Colonic mucosa (tissue), 4 donors: ENCODE measurements at regions not wholly inside any gene's neighbourhood (a gene's known extent, or its start where the extent isn't known, plus 50 kb on each side); places are given as distances from the start of the nearest gene placed in this dataset.
A peak's percentile ranks its signal among the peaks of the same experiment; 100 is the strongest.

ENCODE experiments used
- DNase-seq: peaks from one replicate; pipeline ENCODE4 v3.0.0-alpha.2; 2020
- H3K27ac ChIP-seq: fragments of 200-600 bp; one replicate; pipeline ENCODE4 v1.8.0; 2021
- H3K27me3 ChIP-seq: fragments of 200-600 bp; one replicate; pipeline ENCODE4 v1.8.0; 2021
- H3K36me3 ChIP-seq: fragments of 200-600 bp; one replicate; pipeline ENCODE4 v1.8.0; 2021
- H3K4me1 ChIP-seq: fragments of 200-600 bp; one replicate; pipeline ENCODE4 v1.8.0; 2021; ENCODE audit warnings: mild to moderate bottlenecking
- H3K4me3 ChIP-seq: fragments of 200-600 bp; one replicate; pipeline ENCODE4 v1.8.0; 2021
- H3K9ac ChIP-seq, 2 donors: one replicate each; pipeline ENCODE4 v1.7.0; 2013; ENCODE audit warnings: control low read depth in 2 of 2, low read depth in 2 of 2, low read length in 2 of 2
- H3K9me3 ChIP-seq: fragments of 200-600 bp; one replicate; pipeline ENCODE4 v1.8.0; 2021
- CTCF ChIP-seq: fragments of 200-600 bp; IDR thresholded peaks from one replicate; pipeline ENCODE4 v1.8.0; 2022; ENCODE audit warnings: antibody characterized with exemption, mild to moderate bottlenecking
- intact Hi-C: fragments of 100-400 bp; cut with DNase I; formaldehyde crosslinking; loops from one replicate; pipeline ENCODE4 v1.14.1; 2022
- donor health status: healthy.
- donor health status: DM: no; HTN: no; CAD: no.
- donor health status: DM: no; HTN: no; CAD: no.

DNA sequence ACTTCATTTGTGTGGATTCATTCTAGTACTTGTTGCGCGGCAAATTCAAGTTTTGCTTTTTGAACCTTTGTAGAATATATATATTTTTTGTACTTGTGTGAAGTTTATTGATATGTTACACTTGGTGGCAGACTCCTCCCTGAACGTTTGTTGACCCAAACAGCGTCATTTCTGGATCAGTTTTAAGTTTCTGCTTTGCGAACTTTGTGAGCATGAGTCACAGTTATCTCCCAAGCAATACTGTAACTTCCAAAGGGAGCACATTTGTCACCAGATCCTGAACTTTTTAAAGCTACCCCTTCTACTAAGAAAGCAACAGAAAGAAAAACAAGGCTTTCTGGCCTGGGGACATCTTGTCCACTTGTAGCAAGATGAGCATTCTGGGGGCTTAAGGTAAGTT is 74.8 kb upstream of the CACNA2D3 start:
- H3K27me3 ChIP-seq, result no peaks in the 10 kb centered on the region
- DNase-seq, result no peak
- TF ChIP-seq CTCF, result no peak
- no peak overlapping the region for H3K4me3 ChIP-seq
- no peaks in the 10 kb centered on the region for H3K36me3 ChIP-seq
- no peaks in the 10 kb centered on the region for H3K4me1 ChIP-seq
- intact Hi-C loops, result no loop called here
- H3K9ac ChIP-seq, result no peak overlapping the region
- H3K27ac ChIP-seq, result no peak overlapping the region
- no peaks in the 10 kb centered on the region for H3K9me3 ChIP-seq

GRCh38 chr3:54046641-54047214 is 75.6 kb upstream of the CACNA2D3 start:
- H3K27ac ChIP-seq, result no peak overlapping the region
- H3K9me3 ChIP-seq, result no peaks in the 10 kb centered on the region
- intact Hi-C loops, result no loop called here
- H3K4me3 ChIP-seq, result no peak overlapping the region
- no peaks in the 10 kb centered on the region for H3K4me1 ChIP-seq
- no peak for TF ChIP-seq CTCF
- H3K27me3 ChIP-seq, result no peaks in the 10 kb centered on the region
- no peak overlapping the region for H3K9ac ChIP-seq
- H3K36me3 ChIP-seq, result no peaks in the 10 kb centered on the region
- DNase-seq, result peak; percentile 20

- no peak overlapping the region for H3K27ac ChIP-seq
- no peak for DNase-seq
- H3K36me3 ChIP-seq, result no peaks in the 10 kb centered on the region
- intact Hi-C loops, result no loop called here
- TF ChIP-seq CTCF, result no peak
- H3K9ac ChIP-seq, result no peak overlapping the region
- H3K4me1 ChIP-seq, result no peaks in the 10 kb centered on the region
- H3K4me3 ChIP-seq, result no peak overlapping the region
- no peaks in the 10 kb centered on the region for H3K27me3 ChIP-seq
- no peaks in the 10 kb centered on the region for H3K9me3 ChIP-seq
These were observed 77.1 kb upstream of the CACNA2D3 start for GRCh38 chr3:54045061-54045815.

- Histone ChIP-seq H3K9ac (no peak overlapping the region), H3K9me3 (no peaks in the 10 kb centered on the region), H3K27me3 (no peaks in the 10 kb centered on the region), H3K27ac (no peak overlapping the region), H3K4me3 (no peak overlapping the region), H3K36me3 (no peaks in the 10 kb centered on the region), H3K4me1 (no peaks in the 10 kb centered on the region)
- intact Hi-C loops, result no loop called here
- DNase-seq, result no peak
- TF ChIP-seq CTCF, result no peak
These were observed 80.0 kb upstream of the CACNA2D3 start for GRCh38 chr3:54042259-54042823.

GRCh38 chr3:54040476-54040875 is 81.9 kb upstream of the CACNA2D3 start:
- Histone ChIP-seq H3K27ac (no peak overlapping the region), H3K27me3 (no peaks in the 10 kb centered on the region), H3K9ac (no peak overlapping the region), H3K9me3 (no peaks in the 10 kb centered on the region), H3K36me3 (no peaks in the 10 kb centered on the region), H3K4me3 (no peak overlapping the region), H3K4me1 (no peaks in the 10 kb centered on the region)
- intact Hi-C loops, result no loop called here
- TF ChIP-seq CTCF, result no peak
- no peak for DNase-seq
